HL-60 (cell line): ENCODE measurements at regions not wholly inside any gene's neighbourhood (a gene's known extent, or its start where the extent isn't known, plus 50 kb on each side); places are given as distances from the start of the nearest gene placed in this dataset.

Experiments used
- CTCF ChIP-seq: IDR thresholded peaks from one replicate; pipeline ENCODE4 v1.5.1; 2011; ENCODE audit warnings: low read length, control low read depth, inconsistent platforms; ENCODE audit not compliant: insufficient read depth
- REST ChIP-seq: IDR thresholded peaks from 2 replicates; pipeline ENCODE4 v1.6.1; 2012; ENCODE audit warnings: low read depth; ENCODE audit not compliant: insufficient replicate concordance

GRCh38 chr5:120327180-120327579 is 136.9 kb upstream of the PRR16 start:
- no peak for TF ChIP-seq REST
- TF ChIP-seq CTCF = no peak
